ENCODE measurements at regions not wholly inside any gene's neighbourhood (a gene's known extent, or its start where the extent isn't known, plus 50 kb on each side); places are given as distances from the start of the nearest gene placed in this dataset.
"Not testable (repeated sequence)": the region's sequence is repeated elsewhere in the genome, so short reads cannot be mapped to it uniquely, and the experiment has no call there.

- H3K4me3 ChIP-seq (ENCODE audit: low read length) = no peak overlapping the region
- no peaks in the 10 kb centered on the region for H3K4me1 ChIP-seq (ENCODE audit: insufficient read depth, low read length)
- H3K36me3 ChIP-seq (ENCODE audit: insufficient read depth, low read depth, low read length) = no peaks in the 10 kb centered on the region
- no peak overlapping the region for H3K9ac ChIP-seq (ENCODE audit: low read depth, low read length)
- no peak overlapping the region for H3K27ac ChIP-seq (ENCODE audit: low read length)
- no peaks in the 10 kb centered on the region for H3K9me3 ChIP-seq (ENCODE audit: insufficient read depth, low read depth, low read length)
- H3K27me3 ChIP-seq (ENCODE audit: insufficient read depth, low read length) = no peaks in the 10 kb centered on the region; the same call in 1 of the 2 replicates
Observed at GRCh38 chr3:117846238-117846637, 1136.7 kb downstream of the TUSC7 start.

GRCh38 chr3:117848606-117849005 is 1139.0 kb downstream of the TUSC7 start:
- Histone ChIP-seq H3K27ac (ENCODE audit: low read length) (no peak overlapping the region), H3K4me3 (ENCODE audit: low read length) (no peak overlapping the region), H3K27me3 (ENCODE audit: insufficient read depth, low read length) (no peaks in the 10 kb centered on the region), H3K4me1 (ENCODE audit: insufficient read depth, low read length) (no peaks in the 10 kb centered on the region), H3K9ac (ENCODE audit: low read depth, low read length) (no peak overlapping the region), H3K36me3 (ENCODE audit: insufficient read depth, low read depth, low read length) (no peaks in the 10 kb centered on the region), H3K9me3 (ENCODE audit: insufficient read depth, low read depth, low read length) (no peaks in the 10 kb centered on the region)

DNA sequence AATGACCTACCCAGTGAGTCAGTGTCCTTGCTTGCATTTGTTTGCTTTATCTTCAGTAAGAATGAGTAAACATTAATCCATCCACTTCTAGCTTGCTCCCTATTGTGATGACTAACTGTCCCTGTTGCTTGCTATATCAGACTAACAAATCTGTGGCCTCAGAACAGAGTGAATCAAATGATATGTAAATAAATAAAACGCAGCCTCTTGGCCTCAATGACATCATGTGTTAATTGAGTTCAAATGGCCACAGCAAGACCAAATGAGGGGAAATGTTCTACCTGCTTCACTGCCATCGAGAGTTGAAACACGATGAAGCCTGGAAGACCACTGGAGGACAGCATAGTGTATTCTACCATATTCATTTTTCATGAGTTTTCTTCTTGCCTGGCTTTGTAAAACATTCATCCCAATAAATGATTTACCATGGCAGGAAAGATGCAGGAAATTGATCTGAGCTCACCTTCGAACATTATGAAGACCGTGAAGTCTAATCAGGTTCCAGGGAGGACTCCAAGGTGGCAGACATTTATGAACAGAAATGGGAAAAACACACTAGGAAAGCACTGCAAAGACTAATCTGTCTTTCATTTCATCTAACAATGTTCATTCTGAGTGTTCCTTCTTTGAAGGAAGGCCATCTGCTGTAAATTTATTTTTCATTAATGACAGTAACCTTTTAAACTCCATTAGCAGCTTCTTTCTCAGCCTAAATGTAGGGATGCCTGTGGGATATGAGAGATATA is 1144.5 kb downstream of the TUSC7 start:
- Histone ChIP-seq H3K4me1 (ENCODE audit: insufficient read depth, low read length) (no peaks in the 10 kb centered on the region), H3K9me3 (ENCODE audit: insufficient read depth, low read depth, low read length) (no peaks in the 10 kb centered on the region), H3K27me3 (ENCODE audit: insufficient read depth, low read length) (no peaks in the 10 kb centered on the region), H3K27ac (ENCODE audit: low read length) (no peak overlapping the region), H3K36me3 (ENCODE audit: insufficient read depth, low read depth, low read length) (no peaks in the 10 kb centered on the region), H3K9ac (ENCODE audit: low read depth, low read length) (no peak overlapping the region), H3K4me3 (ENCODE audit: low read length) (no peak overlapping the region)

- Histone ChIP-seq H3K4me3 (ENCODE audit: low read length) (no peak overlapping the region), H3K36me3 (ENCODE audit: insufficient read depth, low read depth, low read length) (no peaks in the 10 kb centered on the region), H3K27me3 (ENCODE audit: insufficient read depth, low read length) (no peaks in the 10 kb centered on the region), H3K4me1 (ENCODE audit: insufficient read depth, low read length) (no peaks in the 10 kb centered on the region), H3K9me3 (ENCODE audit: insufficient read depth, low read depth, low read length) (no peaks in the 10 kb centered on the region), H3K9ac (ENCODE audit: low read depth, low read length) (no peak overlapping the region), H3K27ac (ENCODE audit: low read length) (no peak overlapping the region)
Observed at GRCh38 chr3:117856354-117856753, 1146.8 kb downstream of the TUSC7 start.

GRCh38 chr3:117863146-117863545 is 1153.6 kb downstream of the TUSC7 start:
- Histone ChIP-seq H3K27ac (ENCODE audit: low read length) (no peak overlapping the region), H3K4me1 (ENCODE audit: insufficient read depth, low read length) (no peaks in the 10 kb centered on the region), H3K4me3 (ENCODE audit: low read length) (no peak overlapping the region), H3K9me3 (ENCODE audit: insufficient read depth, low read depth, low read length) (no peaks in the 10 kb centered on the region), H3K9ac (ENCODE audit: low read depth, low read length) (no peak overlapping the region), H3K27me3 (ENCODE audit: insufficient read depth, low read length) (no peaks in the 10 kb centered on the region), H3K36me3 (ENCODE audit: insufficient read depth, low read depth, low read length) (no peaks in the 10 kb centered on the region)

DNA sequence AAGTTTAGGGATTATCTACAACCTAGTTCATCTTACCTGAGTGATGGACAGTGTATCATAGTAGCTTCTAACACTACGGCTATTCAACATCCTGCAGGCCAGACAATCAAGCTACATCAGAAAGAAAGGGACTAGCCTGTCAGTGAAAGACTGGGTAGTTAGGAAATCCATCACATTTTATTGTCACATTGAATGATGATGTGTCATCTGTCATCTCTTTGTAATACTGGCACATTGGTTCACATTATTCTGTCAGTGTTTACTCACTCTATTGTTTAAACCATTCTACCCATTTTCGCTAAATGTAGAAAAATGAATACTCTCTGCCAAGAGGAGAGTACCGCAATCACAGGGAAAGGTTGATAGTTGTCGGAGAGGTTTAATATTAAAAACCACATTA is 1155.8 kb downstream of the TUSC7 start:
- Histone ChIP-seq H3K9me3 (ENCODE audit: insufficient read depth, low read depth, low read length) (no peaks in the 10 kb centered on the region), H3K27ac (ENCODE audit: low read length) (no peak overlapping the region), H3K9ac (ENCODE audit: low read depth, low read length) (no peak overlapping the region), H3K4me1 (ENCODE audit: insufficient read depth, low read length) (no peaks in the 10 kb centered on the region), H3K27me3 (ENCODE audit: insufficient read depth, low read length) (no peaks in the 10 kb centered on the region), H3K4me3 (ENCODE audit: low read length) (no peak overlapping the region), H3K36me3 (ENCODE audit: insufficient read depth, low read depth, low read length) (no peaks in the 10 kb centered on the region)

GRCh38 chr3:117868766-117869165 is 1159.2 kb downstream of the TUSC7 start:
- H3K27ac ChIP-seq (ENCODE audit: low read length) = no peak overlapping the region

DNA sequence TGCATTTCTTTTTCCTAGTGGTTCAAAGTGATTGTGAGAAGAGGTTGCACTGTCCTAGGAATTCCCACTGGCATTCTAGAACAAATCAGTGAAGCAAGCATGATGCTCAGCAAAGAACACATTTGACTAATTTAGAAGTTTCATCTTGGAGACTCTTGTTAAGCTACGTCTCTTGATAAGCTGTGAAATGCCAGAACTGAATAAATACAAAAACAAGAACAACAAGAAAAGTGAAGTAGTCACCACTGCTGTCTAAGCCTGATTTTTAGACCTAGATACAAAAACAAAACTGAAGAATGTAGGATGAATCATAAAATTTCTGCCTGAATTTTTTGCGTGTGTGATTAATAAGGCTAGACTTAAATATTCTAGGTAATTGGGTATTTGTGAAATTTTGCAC is 1162.4 kb downstream of the TUSC7 start:
- no peak overlapping the region for H3K4me3 ChIP-seq (ENCODE audit: low read length)
- no peaks in the 10 kb centered on the region for H3K27me3 ChIP-seq (ENCODE audit: insufficient read depth, low read length)
- no peaks in the 10 kb centered on the region for H3K9me3 ChIP-seq (ENCODE audit: insufficient read depth, low read depth, low read length)
- H3K9ac ChIP-seq (ENCODE audit: low read depth, low read length) = no peak overlapping the region
- H3K27ac ChIP-seq (ENCODE audit: low read length) = no peak overlapping the region
- H3K36me3 ChIP-seq (ENCODE audit: insufficient read depth, low read depth, low read length) = no peaks in the 10 kb centered on the region
- H3K4me1 ChIP-seq (ENCODE audit: insufficient read depth, low read length) = no peaks in the 10 kb centered on the region

More at GRCh38 chr3:117868766-117869165, 1159.2 kb downstream of the TUSC7 start:
- no peaks in the 10 kb centered on the region for H3K4me1 ChIP-seq (ENCODE audit: insufficient read depth, low read length)
- H3K4me3 ChIP-seq (ENCODE audit: low read length) = no peak overlapping the region
- H3K9ac ChIP-seq (ENCODE audit: low read depth, low read length) = no peak overlapping the region
- H3K27me3 ChIP-seq (ENCODE audit: insufficient read depth, low read length) = no peaks in the 10 kb centered on the region
- no peaks in the 10 kb centered on the region for H3K36me3 ChIP-seq (ENCODE audit: insufficient read depth, low read depth, low read length)
- H3K9me3 ChIP-seq (ENCODE audit: insufficient read depth, low read depth, low read length) = no peaks in the 10 kb centered on the region

GRCh38 chr3:117872594-117873248 is 1161.9 kb downstream of the IGSF11 start:
- not testable (repeated sequence) for H3K36me3 ChIP-seq (ENCODE audit: insufficient read depth, low read depth, low read length); H3K27ac ChIP-seq (ENCODE audit: low read length); H3K4me3 ChIP-seq (ENCODE audit: low read length); H3K4me1 ChIP-seq (ENCODE audit: insufficient read depth, low read length); H3K9me3 ChIP-seq (ENCODE audit: insufficient read depth, low read depth, low read length); H3K27me3 ChIP-seq (ENCODE audit: insufficient read depth, low read length); H3K9ac ChIP-seq (ENCODE audit: low read depth, low read length)

- no peak overlapping the region for H3K27ac ChIP-seq (ENCODE audit: low read length)
- H3K36me3 ChIP-seq (ENCODE audit: insufficient read depth, low read depth, low read length) = no peaks in the 10 kb centered on the region
- H3K4me1 ChIP-seq (ENCODE audit: insufficient read depth, low read length) = no peaks in the 10 kb centered on the region
- H3K9ac ChIP-seq (ENCODE audit: low read depth, low read length) = no peak overlapping the region
- H3K9me3 ChIP-seq (ENCODE audit: insufficient read depth, low read depth, low read length) = no peaks in the 10 kb centered on the region
- H3K27me3 ChIP-seq (ENCODE audit: insufficient read depth, low read length) = no peaks in the 10 kb centered on the region
- no peak overlapping the region for H3K4me3 ChIP-seq (ENCODE audit: low read length)
Observed at GRCh38 chr3:117873249-117873600, 1161.4 kb downstream of the IGSF11 start.

DNA sequence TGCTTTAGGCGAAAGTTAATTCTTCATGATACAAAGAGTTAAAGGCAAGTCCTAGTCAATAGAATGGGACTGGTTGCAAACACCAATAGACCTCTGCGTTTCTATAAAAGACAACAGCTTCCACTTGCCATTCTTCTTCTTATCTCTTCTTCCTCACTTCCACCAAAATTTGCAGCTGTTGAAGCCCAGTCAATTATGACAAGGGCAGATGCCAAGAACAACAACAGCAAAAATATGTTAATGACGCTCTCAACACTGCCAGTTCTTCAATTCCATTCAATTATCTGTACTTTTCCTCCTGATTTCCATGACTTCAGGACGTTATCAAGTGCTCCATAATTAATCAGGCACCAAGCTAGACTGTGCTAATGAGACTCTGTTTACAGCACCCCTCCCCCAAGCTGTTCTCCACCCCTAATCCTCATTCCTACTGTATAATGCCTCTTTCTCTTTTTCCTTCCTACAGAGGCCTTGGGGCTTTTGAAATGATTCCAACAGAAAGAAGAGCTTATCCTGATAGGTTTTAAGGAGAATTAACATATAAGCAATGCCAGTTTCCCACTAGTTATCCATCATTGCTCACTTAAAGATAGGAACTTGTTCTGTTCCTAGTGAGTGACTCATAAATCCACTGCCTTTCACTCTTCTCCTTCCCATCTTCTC is 1160.5 kb downstream of the IGSF11 start:
- Histone ChIP-seq H3K4me3 (ENCODE audit: low read length) (no peak overlapping the region), H3K9me3 (ENCODE audit: insufficient read depth, low read depth, low read length) (no peaks in the 10 kb centered on the region), H3K27ac (ENCODE audit: low read length) (no peak overlapping the region), H3K4me1 (ENCODE audit: insufficient read depth, low read length) (no peaks in the 10 kb centered on the region), H3K9ac (ENCODE audit: low read depth, low read length) (no peak overlapping the region), H3K27me3 (ENCODE audit: insufficient read depth, low read length) (no peaks in the 10 kb centered on the region), H3K36me3 (ENCODE audit: insufficient read depth, low read depth, low read length) (no peaks in the 10 kb centered on the region)

Data from iPS-20b (cell line).